ENCODE measurements at regions not wholly inside any gene's neighbourhood (a gene's known extent, or its start where the extent isn't known, plus 50 kb on each side); places are given as distances from the start of the nearest gene placed in this dataset.

- TF ChIP-seq CTCF (IDR thresholded peaks at IDR 0.05) (no peak), POLR2A (IDR thresholded peaks at IDR 0.05) (no peak)
Observed at GRCh38 chrX:3771766-3772165, 58.3 kb upstream of the PRKX start.

Data from uterus (tissue), 2 donors.